ENCODE measurements at regions not wholly inside any gene's neighbourhood (a gene's known extent, or its start where the extent isn't known, plus 50 kb on each side); places are given as distances from the start of the nearest gene placed in this dataset.

- no peak for TF ChIP-seq RARB (CRISPR knock-in tag; IDR thresholded peaks at IDR 0.05)
- TF ChIP-seq CSRNP3 (CRISPR knock-in tag; IDR thresholded peaks at IDR 0.05): no peak
- TF ChIP-seq OSR1 (CRISPR knock-in tag; IDR thresholded peaks at IDR 0.05): no peak
- TF ChIP-seq ESRRG (CRISPR knock-in tag; IDR thresholded peaks at IDR 0.05): no peak
- TF ChIP-seq ZFP30 (CRISPR knock-in tag; IDR thresholded peaks at IDR 0.05): no peak
- TF ChIP-seq TCF4 (CRISPR knock-in tag; IDR thresholded peaks at IDR 0.05; ENCODE audit: borderline replicate concordance): no peak
- TF ChIP-seq ARNTL (CRISPR knock-in tag; IDR thresholded peaks at IDR 0.05; ENCODE audit: borderline replicate concordance, low read depth): no peak
- TF ChIP-seq CREB5 (CRISPR knock-in tag; IDR thresholded peaks at IDR 0.05; ENCODE audit: low read depth): no peak
Measured at GRCh38 chr11:129695571-129696308, 119.9 kb upstream of the TMEM45B start.
